Stimulated activated CD8-positive, alpha-beta memory T cell treated with anti-CD3 and anti-CD28 coated beads, Interleukin-15, amount 100 ng/mL, for 1 hour (primary cell): ENCODE measurements at regions not wholly inside any gene's neighbourhood (a gene's known extent, or its start where the extent isn't known, plus 50 kb on each side); places are given as distances from the start of the nearest gene placed in this dataset.
"Not testable (repeated sequence)": the region's sequence is repeated elsewhere in the genome, so short reads cannot be mapped to it uniquely, and the experiment has no call there.

Experiments used
- DNase-seq: peaks from one replicate; pipeline ENCODE4 v3.0.0-alpha.2; 2020; ENCODE audit warnings: low read depth

DNA sequence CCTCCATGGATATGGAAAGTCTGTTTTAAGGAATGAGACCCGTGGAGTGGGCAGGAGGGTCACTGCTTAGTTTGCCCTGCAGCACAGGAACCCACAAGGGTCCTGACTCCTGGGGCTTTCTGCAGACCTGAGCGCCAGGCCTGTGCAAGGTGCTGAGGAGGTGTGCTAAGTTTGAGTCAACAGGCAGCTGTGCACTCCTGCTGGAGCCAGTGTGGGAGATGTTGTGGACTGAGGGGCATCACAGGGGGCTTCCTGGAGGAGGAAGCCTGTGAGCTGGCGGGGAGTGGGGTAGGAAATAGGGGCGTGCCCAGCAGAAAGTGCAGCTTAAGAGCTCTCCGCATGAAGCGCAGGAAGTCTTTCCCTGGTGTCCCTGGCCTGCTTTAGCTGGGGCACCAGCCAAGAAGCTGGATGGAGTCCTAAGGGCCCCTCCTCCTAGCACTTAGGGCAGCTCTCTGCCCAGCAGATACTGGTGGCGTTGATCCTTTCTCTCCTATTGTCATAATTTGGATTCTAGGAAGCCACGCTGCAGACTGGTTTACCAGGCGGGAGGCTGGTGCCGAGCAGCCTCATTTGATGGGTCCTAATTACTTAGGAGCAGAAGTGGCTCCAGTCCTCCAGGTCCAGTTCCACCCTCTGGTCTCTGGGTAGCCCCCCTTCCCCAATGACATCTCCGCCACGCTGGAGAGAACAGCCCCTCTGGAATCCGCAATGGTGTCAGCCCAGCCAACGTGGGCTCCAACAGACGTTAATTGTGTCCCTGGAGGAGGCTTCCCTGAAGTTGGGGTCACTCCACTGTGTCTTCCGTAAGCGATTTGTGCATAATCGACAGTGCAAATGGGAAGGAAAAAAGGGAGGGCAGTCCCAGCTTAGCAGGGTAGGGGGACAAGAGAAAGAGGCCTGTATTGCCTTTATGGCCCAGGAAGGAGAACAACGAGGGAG, 309.2 kb downstream of the ZNF536 start:
- DNase-seq: no peak

DNA sequence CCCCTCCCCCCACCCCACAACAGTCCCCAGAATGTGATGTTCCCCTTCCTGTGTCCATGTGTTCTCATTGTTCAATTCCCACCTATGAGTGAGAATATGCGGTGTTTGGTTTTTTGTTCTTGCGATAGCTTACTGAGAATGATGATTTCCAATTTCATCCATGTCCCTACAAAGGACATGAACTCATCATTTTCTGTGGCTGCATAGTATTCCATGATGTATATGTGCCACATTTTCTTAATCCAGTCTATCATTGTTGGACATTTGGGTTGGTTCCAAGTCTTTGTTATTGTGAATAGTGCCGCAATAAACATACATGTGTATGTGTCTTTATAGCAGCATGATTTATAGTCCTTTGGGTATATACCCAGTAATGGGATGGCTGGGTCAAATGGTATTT, 308.2 kb downstream of the ZNF536 start:
- DNase-seq: not testable (repeated sequence)

DNA sequence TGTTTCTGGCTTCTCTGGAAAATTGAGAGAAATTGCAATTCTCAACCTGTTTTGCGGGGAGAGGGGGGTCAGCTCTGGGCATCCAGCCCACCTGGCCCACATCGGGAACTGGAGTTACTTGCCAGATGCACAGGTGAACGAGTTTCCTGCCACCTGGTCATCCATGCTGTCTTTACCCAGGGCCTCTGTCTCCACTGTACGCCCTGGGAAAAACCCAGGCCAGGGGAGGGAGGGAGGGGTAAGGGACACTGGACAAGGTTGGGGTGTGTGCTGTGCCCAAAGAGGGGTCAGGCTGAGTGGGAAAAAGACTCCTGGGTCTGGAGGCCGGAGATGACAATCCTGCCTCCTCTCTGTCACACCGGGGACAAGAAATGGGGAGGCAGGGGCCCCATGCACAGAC, 307.6 kb downstream of the ZNF536 start:
- DNase-seq: no peak

- no peak for DNase-seq
These were observed 307.0 kb downstream of the ZNF536 start for GRCh38 chr19:30679153-30679702.

DNA sequence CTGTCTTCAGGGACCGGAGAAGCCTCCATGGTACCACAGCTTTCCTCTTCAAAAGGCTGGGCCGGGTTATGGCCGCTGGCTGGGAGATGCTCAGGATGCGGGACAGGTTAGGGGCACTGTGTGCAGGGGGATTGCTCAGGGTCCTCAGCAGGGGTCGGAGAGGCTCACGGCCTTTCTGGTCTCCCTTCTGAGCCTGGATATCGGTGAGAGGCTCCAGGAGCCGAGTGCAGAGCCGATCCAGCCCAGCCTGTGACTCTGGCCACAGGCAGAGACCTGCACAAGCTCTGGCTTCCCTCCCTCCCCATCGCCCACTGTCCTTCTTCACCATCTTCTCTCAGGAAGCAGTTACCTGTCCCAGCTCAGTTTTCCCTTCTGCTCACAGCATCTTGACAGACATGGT, 306.0 kb downstream of the ZNF536 start:
- no peak for DNase-seq

DNA sequence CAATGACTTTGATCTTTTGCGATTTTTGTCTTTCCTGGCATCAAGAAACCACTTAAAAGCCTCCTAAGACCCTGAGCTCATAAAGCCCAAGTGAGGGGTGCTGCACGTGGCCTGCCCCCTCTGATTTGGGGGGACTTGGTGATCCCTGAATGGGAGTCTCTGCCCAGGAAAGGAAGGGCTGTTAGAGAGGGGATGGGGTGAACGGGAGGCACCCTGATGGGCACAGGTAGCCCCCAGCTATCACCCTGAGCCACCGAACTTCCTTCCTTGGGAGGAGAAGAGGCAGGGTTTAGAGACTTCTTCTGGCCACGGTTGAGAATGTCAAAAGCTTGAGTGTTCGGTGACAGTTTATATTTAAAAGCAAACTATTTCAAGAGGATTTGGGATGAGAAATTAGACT, 305.5 kb downstream of the ZNF536 start:
- DNase-seq: no peak

DNA sequence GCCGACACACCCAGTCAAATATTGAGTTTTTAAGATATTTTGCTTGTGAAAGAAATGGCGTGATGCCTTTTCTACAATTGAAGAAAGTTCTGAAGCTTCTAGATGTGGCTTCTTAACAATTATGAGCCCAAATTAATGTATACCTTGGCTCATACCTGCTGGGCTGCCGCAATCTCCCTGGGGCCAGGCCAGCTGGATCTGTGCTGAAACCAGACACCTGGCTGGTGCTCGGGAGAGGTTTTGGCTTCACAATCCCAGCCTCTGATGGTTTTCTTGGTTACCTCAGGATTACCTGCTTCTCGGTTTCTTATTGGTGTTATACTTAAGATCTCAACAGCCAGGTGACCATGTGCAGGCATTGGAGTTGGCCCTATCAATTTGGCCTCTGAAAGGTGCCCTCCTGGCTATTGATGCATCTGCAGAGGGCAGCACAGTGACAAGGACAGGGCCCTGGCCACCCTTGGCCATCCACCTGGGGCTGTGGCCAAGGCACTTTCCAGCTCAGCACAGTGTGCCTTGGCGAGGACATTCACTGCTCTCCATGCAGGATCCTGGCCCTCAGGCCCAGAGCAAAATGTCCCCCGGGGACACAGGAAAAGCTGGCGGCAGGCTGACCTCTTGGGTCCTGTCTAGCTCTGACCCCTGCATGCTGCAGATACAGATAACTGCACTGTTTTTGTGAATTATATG, 305.0 kb downstream of the ZNF536 start:
- no peak for DNase-seq

GRCh38 chr19:30675086-30675485, 302.9 kb downstream of the ZNF536 start:
- no peak for DNase-seq

GRCh38 chr19:30674656-30675055, 302.5 kb downstream of the ZNF536 start:
- DNase-seq: no peak

DNA sequence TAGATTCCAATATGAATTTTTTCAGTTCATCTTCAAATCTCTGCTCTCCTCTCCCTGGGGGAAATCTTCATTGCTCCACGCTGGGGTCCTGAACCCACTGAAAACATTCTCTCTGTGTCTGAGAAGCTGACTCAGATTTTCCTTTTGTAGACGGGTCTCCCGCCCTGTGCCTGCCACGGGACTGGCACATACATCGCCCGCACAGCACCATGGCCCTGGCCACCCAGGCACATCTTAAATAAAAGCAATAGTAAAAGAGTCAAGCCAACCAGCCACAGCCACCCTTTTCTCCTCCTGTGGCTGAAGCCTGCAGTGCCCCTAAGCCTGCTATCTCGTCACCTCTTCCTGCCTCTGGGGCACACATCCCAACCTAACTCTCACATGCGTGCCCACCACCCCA, 301.2 kb downstream of the ZNF536 start:
- DNase-seq: no peak

DNA sequence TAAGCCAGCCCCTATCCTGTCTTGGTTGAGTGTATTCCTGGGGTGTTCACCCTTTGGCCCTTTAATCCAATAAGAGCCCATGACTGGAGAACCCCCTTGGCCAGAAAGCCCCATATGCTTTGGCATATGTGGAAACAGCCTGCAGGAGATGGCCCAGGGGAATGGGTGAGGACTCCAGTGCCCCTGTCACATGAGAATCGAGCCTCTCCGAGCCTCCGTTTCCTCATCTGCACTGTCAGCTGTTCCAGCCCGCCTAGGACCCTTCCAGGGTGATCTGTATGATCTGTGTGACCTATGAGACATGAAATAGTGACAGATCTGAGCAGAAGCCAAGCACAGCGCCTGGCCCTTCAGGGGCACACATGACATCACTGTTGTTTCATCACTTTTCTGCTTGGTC, 300.7 kb downstream of the ZNF536 start:
- DNase-seq: no peak

DNA sequence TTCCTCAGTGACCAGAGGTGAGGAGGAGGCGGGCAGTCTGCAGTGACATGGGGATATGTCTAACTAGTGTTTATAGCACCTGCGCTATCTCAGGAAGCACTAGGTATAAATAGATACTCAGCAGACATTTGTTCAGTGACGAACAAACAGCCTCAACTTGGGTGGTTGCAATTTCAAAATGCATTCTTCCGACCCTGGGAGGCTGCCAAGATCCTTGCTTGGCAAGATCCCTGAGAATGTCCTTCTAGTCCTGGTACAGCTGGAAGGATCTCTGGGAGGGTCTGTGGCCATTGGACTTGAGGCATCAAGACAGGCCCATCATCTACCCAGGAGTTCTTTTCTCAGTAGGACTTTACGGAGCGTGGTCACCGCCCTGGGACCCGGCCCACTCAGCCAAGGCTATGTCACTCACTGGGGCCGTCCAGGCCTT, 299.5 kb downstream of the ZNF536 start:
- DNase-seq: no peak

DNA sequence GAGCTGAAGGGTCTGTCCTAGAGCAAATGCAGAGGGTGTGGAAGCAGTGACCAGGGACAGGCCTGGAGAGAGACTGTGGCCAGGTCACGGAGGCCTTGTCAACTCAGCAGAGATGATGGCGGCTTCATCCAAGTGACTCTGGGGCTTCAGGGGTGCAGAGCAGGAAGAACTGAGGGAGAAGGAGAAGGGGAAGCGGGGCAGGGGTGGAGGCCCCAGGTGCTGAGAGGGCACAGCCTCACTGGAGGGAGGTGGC, 299.1 kb downstream of the ZNF536 start:
- no peak for DNase-seq

DNA sequence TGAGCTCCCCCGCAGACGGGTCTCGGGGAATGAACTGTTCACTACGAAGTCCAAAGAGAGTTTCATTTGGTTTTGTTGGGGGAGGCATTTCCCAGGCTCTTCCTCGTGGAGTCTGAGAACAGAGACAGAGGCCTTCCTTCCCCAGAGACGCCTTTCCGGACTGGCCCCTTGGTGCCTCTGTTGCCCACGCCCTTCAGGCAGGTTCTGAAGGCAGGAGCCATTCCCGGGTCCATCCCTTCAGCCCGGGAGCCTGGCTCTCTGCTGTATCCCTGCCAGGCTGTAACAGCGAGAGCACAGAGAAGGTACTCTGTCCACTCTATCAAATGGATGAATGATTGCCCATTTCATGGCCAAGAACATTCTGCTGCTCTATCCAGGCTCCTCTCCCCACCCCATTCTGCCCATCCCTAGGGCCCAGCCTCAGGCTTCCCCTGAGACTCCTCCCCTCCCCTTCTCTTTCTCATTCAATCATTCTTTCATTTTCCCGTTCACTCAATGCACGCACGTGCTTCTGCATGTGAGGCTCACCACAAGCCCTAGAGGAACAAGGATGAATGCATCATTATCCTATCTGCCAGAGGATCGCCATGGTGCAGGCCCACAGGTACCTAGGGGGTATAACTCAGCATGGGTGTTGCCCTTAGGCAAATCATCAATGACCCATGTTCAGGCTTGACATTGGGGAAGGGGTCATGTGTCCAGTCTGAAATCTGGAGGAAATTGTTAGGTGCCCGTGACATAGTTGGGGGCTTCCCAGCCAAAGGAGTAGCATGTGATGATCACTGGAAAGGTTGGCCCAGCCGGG, 298.6 kb downstream of the ZNF536 start:
- DNase-seq: no peak

- DNase-seq: no peak
These were observed 297.8 kb downstream of the ZNF536 start for GRCh38 chr19:30670011-30670329.

DNA sequence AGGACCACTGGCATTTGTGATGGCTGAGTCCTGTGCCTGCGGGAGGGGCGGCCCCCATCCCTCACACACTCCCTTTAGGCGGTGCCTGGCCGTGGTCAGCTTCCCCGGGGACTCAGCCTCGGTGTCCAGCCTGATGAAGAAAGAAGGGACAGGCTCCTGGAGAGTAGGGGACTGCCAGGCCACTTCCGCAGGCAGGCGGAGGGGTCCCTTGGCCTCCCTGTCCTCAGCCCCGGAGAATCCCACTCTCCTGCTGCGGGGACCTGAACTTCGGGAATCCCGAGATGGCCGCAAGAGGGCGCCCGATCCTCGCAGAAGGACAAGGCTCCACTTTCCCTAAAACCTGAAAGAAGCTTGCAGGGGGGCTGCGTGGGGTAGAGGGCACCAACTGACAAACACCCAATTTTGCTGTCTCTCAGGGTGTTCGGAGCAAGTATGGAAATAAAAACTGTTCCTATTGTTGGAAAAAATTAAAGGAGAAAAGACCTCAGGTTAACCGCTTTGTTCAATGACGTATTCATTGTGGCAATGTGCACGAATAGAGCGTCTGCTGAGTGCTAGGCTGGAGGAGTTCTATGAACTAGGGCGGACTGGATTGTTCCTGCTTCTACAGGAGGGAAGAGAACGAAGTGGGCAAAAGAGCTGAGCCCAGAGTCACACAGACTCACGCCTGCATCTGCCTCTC, 297.3 kb downstream of the ZNF536 start:
- DNase-seq: peak; percentile 8

DNA sequence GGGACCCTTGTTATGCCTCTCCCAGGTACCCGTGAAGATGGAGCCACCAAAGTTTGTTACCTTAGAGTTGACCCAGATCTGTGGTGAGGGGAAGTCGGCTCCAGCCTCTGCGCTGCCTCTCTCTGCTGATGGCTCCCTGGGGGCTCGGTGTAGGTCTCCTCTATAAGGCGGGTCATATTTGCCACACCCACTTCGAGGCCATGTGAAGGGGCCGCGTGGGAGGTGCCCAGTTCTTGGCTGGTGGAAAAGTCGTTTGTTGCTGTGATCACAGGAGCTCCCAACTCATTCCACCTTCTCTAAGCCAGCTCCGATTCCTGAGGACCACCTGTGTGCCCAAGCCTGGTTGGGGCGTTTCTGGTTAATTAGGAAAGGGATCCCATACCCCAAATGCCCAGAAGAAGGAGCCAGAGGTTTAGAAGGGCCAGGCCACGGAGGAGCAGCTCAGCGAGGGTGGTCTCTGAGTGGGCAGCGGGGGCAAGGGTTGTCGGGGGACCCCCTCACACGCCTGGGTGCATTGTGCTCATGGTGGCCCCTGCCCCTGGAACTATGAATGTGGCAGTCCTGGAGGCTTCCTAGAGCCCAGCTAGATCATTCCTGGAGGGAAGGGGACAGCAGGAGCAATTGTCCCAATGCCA, 296.5 kb downstream of the ZNF536 start:
- no peak for DNase-seq

- no peak for DNase-seq
These were observed 295.6 kb downstream of the ZNF536 start for GRCh38 chr19:30667746-30668145.

DNA sequence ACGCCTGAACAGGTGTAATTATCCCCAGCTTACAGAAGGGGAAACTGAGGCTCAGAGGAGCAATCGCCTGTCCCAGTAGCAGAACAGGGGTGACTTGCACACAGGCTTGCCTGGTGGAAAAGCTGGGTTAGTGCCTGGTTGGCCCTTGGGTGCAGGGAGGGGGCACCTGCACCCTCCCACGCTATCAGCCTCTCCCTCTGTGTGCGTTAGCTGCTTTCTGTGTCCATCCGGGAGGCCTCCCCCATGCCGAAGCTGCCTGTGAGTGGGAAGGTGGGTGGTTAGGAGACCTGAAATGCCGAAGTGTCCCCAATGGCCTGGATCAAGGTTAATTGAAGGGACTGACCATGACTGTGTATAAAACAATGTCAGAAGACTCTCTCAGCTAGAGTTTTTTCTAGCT, 295.0 kb downstream of the ZNF536 start:
- no peak for DNase-seq

DNA sequence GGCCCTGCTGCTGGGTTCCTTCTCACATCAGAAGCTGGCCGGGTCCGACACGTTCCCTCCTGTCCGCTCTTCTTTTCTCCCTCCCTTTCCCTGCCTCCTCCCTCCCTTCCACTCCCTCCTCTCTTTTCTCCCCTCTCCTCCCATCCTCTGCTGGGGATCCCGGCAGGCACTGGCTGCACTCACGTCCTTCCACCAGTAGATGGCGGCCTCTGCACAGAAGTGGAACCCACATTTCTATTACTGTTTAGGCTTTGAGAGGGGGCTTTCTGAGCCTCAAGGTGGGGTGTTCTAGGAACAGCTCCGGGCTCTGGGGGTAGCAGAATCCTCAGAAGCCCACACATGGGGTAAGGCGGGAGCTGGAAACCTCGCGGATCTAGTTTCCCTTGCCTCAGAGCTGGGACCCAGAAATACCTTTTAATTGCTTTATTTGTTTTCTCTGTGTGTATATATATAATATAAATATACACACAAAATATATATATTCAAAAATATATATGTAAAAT, 294.2 kb downstream of the ZNF536 start:
- peak; percentile 13 for DNase-seq

- DNase-seq: no peak
These were observed 293.3 kb downstream of the ZNF536 start for GRCh38 chr19:30665449-30665848.
